ENCODE measurements at regions not wholly inside any gene's neighbourhood (a gene's known extent, or its start where the extent isn't known, plus 50 kb on each side); places are given as distances from the start of the nearest gene placed in this dataset.

GRCh38 chr5:89722538-89722937 lies 687.0 kb downstream of the CETN3 start:
- TF ChIP-seq POLR2AphosphoS5 (IDR thresholded peaks at IDR 0.05) (no peak), CTCF (IDR thresholded peaks at IDR 0.05) (no peak)

All from stomach (tissue), 4 donors.